GM21528 (cell line): ENCODE measurements at regions not wholly inside any gene's neighbourhood (a gene's known extent, or its start where the extent isn't known, plus 50 kb on each side); places are given as distances from the start of the nearest gene placed in this dataset.
"Not testable (repeated sequence)": the region's sequence is repeated elsewhere in the genome, so short reads cannot be mapped to it uniquely, and the experiment has no call there.

Source experiments
- ATAC-seq: cut with Tn5 transposase; IDR thresholded peaks from one replicate; pipeline ENCODE4 v1.9.1; 2021; ENCODE audit warnings: mild to moderate bottlenecking, moderate library complexity; ENCODE audit not compliant: unreplicated experiment, low FRiP score

DNA sequence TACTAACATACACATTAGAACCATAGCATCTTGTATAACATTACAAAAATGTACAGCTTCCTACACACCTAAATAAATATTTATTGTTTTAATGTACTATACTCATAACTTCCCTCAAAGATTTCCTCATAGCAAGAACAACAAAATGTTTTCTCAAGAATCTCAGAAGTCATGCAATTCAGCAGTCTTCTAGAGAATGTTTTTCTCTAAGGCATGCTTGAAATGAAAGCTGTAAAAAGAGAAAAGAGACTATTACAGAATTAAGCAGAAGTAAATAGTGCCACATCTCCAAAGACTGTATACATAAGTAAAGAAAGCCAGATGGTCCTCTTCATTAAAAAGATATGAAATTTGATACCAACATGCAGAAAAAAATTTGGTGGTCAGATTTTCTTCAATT lies 672.2 kb downstream of the EPM2A start:
- no peak for ATAC-seq

DNA sequence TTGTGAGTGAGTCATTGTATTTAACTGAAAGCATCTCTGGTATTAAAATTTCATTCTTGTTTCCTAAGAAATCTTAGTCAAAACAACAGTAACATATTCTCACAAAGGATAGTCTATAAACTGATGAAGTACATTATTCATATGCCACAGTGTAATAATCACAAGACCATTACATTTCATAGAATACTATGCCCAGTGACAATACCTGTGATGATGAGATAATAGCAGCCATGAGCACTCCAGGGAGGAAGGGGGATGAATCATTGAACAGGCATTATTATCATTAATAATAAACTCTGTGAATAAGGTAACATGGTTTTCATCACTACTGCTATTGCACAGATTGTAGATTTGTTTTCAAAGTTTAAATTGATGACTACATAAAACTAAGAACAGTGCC lies 667.9 kb downstream of the EPM2A start:
- ATAC-seq: no peak

DNA sequence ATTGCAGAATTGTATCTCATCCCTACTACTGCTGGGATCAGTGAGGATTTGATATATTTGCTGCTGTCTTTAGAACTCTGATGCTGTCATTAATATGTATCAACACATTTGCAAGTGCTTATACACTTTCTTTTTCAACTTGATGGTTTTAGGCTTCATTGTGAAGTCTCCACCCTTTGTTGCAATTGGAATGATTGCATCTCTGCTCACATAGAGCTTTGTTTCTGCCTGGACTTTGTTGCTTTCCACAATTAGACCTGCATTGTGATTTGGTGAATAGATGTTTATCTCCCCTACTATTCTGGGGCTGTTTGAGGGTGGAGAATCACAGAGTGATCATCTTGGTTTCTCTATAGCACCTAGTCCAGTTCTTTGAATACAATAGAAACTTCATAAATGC lies 666.7 kb downstream of the EPM2A start:
- no peak for ATAC-seq

DNA sequence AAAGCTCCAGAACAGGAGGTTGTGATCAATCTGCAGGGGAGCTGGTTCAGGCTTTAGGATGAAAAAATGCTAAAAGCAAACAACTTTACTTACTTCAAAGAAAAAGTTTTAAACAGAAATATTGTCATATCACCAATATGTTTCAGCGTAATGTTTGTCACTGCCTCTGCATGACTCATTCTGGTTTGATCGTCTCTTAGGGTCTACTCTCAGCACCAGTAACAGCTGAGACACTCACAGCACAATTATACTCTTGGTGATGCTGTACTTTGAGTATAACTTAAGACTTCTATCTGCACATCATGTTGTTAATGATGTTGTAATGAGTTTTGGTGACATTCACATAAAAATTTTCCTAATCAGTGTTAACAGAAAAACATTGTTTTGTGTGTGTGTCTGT lies 665.4 kb downstream of the EPM2A start:
- ATAC-seq: no peak

DNA sequence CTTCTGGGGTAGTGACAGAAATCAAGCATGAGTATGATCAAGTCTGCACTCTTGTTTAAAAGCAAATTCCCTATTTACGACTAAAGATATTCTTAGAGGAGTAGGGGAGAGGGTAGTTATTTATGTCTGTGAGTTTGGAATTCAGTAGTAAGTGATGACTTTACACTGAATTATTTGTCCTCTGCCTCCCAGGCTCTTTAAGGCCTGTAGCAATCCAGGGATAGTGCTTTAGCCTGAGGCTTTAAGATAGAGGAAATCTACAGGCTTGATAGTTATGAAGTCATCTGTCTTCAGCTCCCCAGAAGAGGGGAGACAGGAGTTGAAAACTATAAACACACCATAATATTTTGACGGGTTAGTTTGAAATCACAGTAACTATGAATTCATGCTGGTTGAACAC lies 664.5 kb downstream of the EPM2A start:
- no peak for ATAC-seq

DNA sequence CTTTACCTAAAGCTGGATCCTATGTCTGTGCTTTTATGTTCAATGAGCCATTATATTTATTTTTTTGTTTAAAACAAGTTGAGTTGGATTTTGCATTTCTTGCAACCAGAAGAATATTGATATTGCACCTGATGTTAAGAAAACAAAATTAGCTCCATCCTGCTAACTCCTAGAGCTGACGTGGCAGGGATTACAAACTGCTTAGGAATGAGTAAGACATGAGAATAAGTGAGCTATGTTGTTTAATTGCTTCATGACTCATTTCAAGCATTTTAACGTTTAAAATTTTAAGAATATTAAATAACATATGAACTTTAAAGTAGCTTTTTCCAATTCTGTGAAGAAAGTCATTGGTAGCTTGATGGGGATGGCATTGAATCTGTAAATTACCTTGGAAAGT lies 663.5 kb downstream of the EPM2A start:
- ATAC-seq: no peak

DNA sequence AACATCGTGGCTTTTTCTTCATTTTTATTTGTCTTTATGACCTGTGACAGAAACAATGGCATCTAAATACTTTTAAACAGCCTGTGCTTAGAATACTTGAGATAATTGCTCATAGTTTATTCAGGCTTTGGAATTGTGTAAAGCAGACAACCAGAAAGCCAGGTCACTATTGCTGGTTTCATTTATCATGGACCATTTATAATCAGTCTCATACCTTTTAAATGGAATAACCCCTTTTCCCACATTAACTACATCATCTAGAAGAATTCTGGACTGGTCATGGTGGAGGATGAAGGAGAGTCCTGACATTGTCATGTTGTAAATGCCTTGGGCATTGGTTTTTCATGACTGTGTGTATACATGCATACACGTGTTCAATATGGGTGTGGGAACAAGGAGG lies 661.5 kb downstream of the EPM2A start:
- ATAC-seq: no peak

DNA sequence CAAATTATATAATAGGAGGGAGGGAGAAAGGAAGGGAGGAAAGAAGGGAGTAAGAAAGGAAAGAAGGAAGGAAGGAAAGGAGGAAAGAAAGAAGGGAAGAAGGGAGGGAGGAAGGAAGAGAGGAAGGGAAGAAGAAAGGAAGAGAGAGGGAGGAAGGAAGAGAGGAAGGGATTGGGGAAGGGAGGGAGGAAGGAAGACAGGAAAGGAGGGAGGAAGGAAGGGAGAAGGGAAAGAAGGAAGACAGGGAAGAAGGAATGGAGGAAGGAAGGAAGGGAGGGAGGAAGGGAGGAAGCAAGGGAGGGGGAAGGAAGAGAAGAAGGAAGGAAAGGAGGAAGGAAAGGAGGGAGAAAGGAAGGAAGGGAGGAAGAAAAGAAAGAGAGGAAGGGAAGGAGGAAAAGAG lies 660.5 kb downstream of the EPM2A start:
- ATAC-seq: no peak

DNA sequence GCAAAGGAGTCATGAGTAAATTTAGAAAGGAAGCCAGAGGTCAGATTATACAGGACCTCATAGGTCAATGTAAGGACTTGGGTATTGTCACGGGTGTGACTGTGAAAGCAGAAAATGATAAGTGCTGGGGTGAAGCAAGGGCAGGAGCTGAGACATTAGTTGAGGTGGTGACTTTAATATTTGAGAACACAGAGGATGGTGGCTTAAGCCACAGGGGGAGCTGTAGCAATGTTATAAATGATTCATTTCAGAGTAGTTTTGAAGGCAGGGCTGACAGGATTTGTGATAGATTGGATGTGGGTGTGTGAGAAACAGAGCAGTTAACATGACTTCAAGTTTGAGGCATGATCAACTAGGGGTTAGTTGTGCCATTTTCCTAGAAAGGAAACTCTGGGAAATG lies 659.9 kb downstream of the EPM2A start:
- no peak for ATAC-seq

DNA sequence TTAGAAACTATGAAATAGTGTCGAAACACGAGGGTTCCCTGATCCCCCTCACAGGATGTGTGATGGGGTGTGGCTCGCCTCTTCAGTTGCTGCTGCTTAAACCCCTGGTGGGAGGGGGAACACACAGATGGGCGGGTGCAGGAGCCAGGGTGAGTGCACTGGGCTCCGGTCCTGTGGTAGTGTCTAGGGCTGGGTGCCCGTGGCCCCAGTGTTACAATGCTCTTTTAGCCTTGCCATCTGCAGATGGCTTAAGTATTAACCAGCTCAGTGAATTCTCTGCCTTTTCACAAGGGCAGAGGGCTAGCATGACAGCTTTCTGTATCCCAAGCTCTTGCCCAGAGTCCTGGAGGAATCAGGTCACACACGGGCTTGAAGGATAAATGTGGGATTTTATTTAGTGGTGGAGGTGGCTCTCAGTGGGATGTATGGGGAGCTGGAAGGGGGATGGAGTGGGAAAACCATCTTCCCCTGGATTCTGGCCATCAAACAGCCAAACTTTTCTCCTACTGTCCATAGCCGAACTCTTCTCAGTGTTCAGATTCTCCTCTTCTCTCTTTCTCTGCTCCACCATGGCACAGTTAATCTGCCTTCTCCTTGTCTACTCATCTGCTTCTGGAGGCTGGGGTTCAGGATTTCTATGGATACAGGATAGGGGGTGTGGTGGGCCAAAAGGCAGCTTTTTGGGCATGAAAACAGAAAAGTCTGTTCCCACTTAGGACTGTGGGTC lies 659.0 kb downstream of the EPM2A start:
- no peak for ATAC-seq

DNA sequence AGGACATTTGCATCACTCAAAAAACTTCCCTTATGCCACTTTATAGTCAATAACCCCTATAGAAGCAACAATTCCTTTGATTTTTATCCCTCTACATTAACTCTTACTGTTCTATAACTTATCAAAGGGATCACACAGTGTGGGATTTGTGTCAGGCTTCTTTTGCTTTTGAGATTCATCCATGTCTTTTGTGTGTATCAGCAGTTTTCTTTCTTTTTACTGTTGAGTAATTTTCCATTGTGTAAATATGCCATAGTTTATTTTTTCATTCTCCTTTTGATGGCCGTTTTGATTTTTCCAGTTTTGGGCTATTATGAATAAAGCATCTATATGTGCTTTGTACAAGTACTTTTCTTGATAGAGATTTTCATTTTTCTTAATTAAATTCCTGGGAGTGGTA lies 657.9 kb downstream of the EPM2A start:
- no peak for ATAC-seq

DNA sequence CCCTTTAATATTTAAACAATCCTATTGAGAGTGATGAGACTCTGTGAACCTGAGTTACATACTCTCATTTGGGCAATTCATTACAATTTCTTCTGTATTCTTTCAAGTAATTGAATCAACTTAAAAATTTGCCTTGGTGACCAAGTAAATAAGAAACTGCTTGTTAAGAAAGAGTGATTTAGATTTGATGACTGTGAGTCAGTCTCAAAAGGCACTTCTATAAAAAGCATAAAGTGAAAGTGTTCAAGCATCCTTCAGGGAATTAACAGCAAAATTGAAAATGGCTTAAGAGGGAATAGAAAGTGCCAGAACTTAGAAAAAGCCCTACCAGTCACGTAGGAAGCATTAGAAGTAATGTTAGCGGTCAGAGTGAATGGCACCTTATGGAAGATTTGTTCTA lies 654.7 kb downstream of the EPM2A start:
- no peak for ATAC-seq

DNA sequence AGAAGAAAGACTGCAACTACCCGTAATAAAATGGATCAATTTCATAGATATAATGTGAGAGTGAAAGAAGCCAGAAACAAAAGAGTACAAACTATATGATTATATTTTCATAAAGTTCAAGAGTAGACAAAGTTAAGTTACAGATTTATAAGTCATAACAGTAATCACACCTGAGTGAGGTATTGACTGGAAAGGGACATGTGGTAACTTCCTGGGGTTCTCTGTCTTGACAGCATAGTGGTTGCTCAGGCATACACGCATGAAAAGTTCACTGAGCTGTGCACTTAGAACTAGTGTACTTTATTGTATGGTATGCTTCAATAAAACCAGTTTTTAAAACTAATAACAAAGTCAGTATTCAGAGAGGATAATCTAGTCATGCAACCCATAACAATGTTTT lies 653.6 kb downstream of the EPM2A start:
- no peak for ATAC-seq

DNA sequence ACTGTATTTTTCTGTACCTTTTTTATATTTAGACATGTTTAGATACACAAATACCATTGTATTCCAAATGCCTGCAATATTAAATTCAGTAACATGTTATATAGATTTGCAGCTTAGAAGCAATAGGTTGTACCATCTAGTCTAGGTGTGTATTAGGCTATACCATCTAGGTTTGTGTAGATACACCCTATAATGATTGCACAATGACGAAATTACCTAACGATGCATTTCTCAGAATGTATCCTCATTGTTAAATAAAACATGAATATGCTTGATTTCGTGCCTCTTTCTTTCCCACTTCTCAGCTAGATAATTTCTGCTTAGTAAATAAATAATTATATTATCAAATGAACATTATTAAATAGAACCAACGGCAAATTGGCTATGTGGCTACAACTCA lies 653.0 kb downstream of the EPM2A start:
- no peak for ATAC-seq

DNA sequence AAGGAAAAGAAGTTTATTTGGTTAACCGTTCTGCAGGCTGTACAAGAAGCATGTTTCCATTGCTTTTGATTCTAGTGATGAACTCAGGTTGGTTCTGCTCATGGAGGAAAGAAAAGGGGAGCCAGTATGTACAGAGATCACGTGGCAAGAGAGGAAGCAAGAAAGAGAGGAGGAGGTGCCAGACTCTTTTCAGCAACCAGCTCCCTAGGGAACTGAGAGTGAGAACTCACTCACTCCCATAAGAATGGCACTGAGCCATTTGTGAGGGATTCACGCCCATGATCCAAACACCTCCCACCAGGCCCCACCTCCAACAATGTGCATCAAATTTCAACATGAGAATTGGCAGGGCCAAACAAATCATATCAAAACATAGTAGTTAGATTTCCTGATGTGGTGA lies 649.1 kb downstream of the EPM2A start:
- no peak for ATAC-seq

DNA sequence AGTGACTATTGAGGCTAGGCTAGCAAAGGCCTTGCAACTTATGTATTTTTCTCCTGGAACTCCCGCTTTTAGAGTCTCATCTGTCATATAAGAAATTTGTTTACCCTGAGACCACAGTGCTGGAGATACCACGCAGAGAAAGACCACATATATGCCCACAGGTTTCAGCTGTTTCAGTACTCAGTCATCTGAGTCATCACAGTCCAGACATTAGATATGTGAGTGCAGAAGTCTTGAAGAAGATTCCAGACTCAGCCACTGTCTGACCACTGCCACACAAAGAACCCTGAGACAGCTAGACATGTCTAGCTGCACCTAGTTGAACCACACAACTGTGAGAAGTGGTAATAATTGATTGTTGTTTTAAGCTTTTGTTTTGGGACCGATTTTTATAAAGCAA lies 648.3 kb downstream of the EPM2A start:
- no peak for ATAC-seq

DNA sequence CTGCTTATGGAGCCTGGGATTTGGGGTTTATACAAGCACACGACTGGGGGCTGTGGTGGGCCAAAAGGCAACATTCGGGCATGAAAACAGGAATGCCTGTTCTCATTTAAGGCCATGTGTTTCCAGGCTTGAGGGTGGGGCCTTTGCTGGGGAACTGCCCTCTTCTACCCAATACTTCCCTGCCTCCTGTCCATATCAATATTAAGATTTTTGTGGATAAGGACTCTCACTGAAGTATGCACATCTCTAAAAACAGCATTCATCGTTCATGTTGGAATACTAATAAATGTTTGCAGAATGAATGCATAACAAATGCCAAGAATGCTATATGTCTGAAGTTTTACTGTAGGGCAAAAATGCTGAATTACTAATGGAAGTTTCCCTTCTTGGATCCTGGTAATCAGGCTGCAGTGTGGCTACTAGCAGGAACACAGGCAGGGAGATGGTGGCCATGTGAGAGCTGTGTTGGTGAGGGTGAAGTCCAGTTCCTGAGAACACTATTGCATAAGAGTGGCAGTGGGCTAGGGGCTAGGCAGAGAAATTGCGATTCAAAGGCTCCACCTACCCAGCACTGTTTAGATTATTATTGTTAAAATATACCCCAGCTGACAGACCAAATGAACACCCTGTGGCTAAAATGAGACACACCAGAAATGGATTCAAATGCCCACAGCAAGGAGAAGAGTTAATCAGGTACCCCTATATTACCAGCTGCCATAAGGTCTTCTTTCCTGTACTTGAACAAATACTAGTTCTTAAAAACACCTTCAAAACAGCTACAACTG lies 644.3 kb downstream of the EPM2A start:
- ATAC-seq: no peak

DNA sequence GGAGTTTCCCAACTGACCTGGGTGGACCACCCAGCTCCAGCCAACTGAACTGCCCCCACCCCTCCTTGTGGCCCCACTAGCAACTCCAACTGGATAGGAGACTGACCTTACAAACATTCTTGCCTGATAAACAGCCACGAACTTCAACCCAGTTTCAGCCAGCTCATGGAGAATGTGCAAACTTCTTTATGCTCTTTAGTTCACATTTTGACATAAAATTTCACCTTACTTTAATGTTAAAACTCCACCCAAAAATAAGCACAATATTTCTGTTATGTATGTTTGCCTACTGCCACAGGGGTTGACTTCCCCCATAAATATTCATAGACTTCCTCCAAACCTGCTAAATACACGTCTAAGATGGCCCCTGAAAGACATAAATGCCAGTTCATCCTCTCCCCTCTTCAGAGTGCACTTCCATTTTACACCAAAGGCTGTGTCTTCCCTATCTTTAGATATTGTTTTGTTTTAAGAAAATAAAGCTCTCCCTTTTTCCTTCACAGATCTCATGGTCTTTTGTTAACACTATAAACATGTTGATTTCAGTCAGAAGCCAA lies 643.7 kb downstream of the EPM2A start:
- ATAC-seq: no peak

DNA sequence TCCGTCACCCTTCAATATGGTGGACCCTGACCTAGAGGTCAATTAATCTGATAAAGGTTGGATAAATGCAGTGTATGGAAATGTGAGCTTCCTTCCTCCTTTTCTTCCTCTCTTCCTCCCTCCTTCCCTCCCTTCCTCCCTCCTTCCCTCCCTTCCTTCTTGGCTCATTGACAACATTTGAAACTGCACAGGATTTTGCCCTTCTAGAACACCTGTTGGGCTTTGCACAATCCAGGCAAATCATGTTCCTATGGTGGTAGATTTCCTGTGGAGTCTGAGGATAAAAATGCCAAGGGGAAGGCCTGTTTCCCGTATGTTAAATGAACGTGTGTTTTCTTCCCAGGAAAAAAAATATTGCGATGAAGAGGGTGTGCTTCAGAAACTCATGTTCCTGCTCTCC lies 642.8 kb downstream of the EPM2A start:
- ATAC-seq: no peak

DNA sequence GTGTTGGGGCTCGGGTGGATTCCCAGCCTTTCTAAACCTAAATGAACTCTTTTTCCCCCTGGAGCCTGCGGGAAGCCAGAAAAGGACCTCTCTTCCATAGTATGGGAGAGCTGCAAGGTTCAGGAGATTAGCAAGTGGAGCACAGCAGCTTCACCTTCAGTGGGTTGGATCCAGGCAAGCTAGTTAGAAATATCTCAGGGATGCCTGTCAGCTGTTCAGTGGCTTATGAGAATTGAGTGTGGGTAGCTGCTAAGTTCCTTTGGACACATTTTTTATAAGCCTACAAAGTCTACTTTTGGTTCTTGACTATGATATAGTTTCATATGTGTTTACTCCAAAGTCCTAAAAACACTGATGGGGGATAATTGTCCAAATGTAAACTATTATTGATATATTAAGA lies 642.1 kb downstream of the EPM2A start:
- no peak for ATAC-seq

DNA sequence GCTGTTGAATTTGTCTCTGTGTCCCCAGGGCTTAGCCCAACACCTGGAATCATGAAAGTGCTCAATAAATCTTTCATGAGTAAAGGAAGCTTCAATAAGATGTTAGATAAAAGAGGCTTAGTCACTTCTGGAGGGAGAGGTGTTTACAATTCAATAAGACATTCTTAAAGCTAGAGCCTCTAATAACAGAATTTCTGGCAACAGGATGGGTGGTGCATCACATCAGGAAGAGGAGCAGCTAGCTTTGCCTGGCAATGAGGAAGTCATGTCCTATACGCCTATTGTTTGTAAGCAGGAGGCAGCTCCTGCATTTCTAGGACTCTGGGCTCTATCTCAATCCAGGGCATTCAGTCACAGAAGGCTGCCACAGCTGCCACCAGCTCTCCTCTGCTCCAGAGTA lies 638.5 kb downstream of the EPM2A start:
- no peak for ATAC-seq

DNA sequence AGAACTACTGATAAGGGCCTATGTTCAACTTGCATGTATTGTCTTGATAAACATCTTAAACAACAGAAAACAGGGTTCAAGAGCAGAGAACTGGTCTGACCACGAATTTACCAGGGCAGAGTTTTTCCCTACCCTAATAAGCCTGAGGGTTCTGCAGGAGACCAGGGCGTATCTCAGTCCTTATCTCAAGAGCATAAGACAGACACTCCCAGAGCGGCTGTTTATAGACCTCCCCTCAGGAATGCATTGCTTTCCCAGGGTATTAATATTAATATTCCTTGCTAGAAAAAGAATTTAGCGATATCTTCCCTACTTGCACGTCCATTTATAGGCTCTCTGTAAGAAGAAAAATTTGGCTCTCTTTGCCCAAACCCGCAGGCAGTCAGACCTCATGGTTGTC lies 637.2 kb downstream of the EPM2A start:
- not testable (repeated sequence) for ATAC-seq
